SK-N-SH (cell line): ENCODE measurements at regions not wholly inside any gene's neighbourhood (a gene's known extent, or its start where the extent isn't known, plus 50 kb on each side); places are given as distances from the start of the nearest gene placed in this dataset.

Source experiments
- POLR2AphosphoS5 ChIP-seq: IDR thresholded peaks from 2 replicates; pipeline ENCODE4 v1.6.1; 2012; ENCODE audit warnings: low read depth, low read length
- RAD21 ChIP-seq: IDR thresholded peaks from 2 replicates; pipeline ENCODE4 v1.6.1; 2012; ENCODE audit warnings: mild to moderate bottlenecking, low read length
- YY1 ChIP-seq: IDR thresholded peaks from 2 replicates; pipeline ENCODE4 v1.4.0; 2012; ENCODE audit warnings: low read depth, mild to moderate bottlenecking
- TF ChIP-seq, protein P1 (sequence below): fragments of 200-600 bp; sonication (generic); IDR thresholded peaks from 2 replicates; pipeline ENCODE4 v1.6.1; 2017; ENCODE audit warnings: antibody characterized with exemption, mild to moderate bottlenecking, moderate library complexity
- TF ChIP-seq, protein P2 (sequence below): fragments of 150-350 bp; IDR thresholded peaks from 2 replicates; pipeline ENCODE4 v1.6.1; 2017; ENCODE audit warnings: antibody characterized with exemption, low read length, low read depth, borderline replicate concordance

DNA sequence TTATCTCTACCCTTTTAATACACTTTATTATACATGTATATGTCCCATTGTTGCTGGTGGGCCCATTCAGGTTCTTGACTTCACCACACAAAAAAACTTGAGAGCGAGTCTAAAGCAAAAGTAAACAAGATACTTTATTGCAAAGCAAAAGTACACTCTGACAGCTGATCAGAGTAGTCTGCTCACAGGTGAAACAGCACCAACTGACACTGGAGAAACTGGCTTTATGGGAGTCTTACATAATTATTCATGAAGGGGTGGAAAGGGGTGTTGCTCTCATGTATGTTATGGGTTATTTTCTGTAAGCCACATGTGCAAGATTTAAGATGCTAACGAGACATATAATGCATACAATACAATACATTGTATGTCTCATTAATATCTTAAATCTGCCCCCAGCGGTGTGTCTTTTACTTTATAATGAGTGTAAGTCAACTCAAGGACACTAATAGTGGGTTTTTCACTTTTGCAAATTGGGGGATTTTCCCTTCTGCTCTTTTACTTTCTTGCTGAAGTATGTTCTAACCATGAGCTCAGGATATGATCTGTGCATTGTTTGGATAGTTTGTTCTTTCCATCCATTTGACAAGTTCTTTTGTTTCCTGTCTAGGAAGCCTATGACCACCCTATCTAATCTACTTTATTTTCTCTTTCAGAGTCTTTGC is 256.1 kb upstream of the ITM2A start:
- TF ChIP-seq YY1 (no peak), POLR2AphosphoS5 (no peak), RAD21 (no peak)
- TF ChIP-seq, protein P1, sequence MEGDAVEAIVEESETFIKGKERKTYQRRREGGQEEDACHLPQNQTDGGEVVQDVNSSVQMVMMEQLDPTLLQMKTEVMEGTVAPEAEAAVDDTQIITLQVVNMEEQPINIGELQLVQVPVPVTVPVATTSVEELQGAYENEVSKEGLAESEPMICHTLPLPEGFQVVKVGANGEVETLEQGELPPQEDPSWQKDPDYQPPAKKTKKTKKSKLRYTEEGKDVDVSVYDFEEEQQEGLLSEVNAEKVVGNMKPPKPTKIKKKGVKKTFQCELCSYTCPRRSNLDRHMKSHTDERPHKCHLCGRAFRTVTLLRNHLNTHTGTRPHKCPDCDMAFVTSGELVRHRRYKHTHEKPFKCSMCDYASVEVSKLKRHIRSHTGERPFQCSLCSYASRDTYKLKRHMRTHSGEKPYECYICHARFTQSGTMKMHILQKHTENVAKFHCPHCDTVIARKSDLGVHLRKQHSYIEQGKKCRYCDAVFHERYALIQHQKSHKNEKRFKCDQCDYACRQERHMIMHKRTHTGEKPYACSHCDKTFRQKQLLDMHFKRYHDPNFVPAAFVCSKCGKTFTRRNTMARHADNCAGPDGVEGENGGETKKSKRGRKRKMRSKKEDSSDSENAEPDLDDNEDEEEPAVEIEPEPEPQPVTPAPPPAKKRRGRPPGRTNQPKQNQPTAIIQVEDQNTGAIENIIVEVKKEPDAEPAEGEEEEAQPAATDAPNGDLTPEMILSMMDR = no peak
- TF ChIP-seq, protein P2, sequence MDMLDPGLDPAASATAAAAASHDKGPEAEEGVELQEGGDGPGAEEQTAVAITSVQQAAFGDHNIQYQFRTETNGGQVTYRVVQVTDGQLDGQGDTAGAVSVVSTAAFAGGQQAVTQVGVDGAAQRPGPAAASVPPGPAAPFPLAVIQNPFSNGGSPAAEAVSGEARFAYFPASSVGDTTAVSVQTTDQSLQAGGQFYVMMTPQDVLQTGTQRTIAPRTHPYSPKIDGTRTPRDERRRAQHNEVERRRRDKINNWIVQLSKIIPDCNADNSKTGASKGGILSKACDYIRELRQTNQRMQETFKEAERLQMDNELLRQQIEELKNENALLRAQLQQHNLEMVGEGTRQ = no peak
